HEK293 (cell line): ENCODE measurements at regions not wholly inside any gene's neighbourhood (a gene's known extent, or its start where the extent isn't known, plus 50 kb on each side); places are given as distances from the start of the nearest gene placed in this dataset.

Source experiments
- CTCF ChIA-PET: fragments of 350-600 bp; formaldehyde crosslinking; extraction: SDS; loops from one replicate; lab custom pipeline; 2021; ENCODE audit warnings: antibody characterized with exemption; lab: Yijun Ruan, JAX
- POLR2A ChIA-PET: fragments of 300-600 bp; formaldehyde crosslinking; extraction: SDS; loops from one replicate; lab custom pipeline; 2020; ENCODE audit warnings: antibody characterized with exemption, inconsistent platforms; lab: Yijun Ruan, JAX
- H3K27ac ChIP-seq: fragments of 200-500 bp; sonication (Bioruptor generic); 2 replicates; pipeline ENCODE4 v1.5.1; 2014; ENCODE audit warnings: low read depth, low read length, control low read depth, inconsistent platforms; ENCODE audit errors: extremely low read depth
- H3K36me3 ChIP-seq, 2 experiments: fragments of 200-500 bp in 1 of 2; sonication (Bioruptor generic) in 1 of 2; 1 replicate in 1 of 2; 2 replicates in 1 of 2; pipeline ENCODE4 v1.5.1; 2014 to 2017; ENCODE audit warnings: inconsistent platforms in 2 of 2, low read length in 2 of 2; ENCODE audit not compliant: control insufficient read depth in 2 of 2, insufficient read depth in 1 of 2
- H3K4me1 ChIP-seq: fragments of 200-500 bp; sonication (Bioruptor generic); 2 replicates; pipeline ENCODE4 v1.5.1; 2014; ENCODE audit warnings: mild to moderate bottlenecking, low read length, inconsistent platforms; ENCODE audit not compliant: control insufficient read depth, insufficient read depth
- H3K4me3 ChIP-seq: 2 replicates; pipeline ENCODE4 v1.5.1; 2011; ENCODE audit warnings: low read depth, mild to moderate bottlenecking, control low read depth, low read length, moderate library complexity
- H3K9me3 ChIP-seq: fragments of 200-500 bp; sonication (Bioruptor generic); 2 replicates; pipeline ENCODE4 v1.5.1; 2014; ENCODE audit warnings: low read depth, low read length, inconsistent platforms; ENCODE audit not compliant: control insufficient read depth, insufficient read depth
- EGR2 ChIP-seq: fragments of 450-650 bp; formaldehyde crosslinking; IDR thresholded peaks from 2 replicates; pipeline ENCODE4 v1.5.1; 2016; ENCODE audit warnings: low read depth, missing biosample characterization, missing genetic modification characterization
- KLF10 ChIP-seq: fragments of 450-650 bp; IDR thresholded peaks from 2 replicates; pipeline ENCODE4 v1.5.1; 2018; ENCODE audit warnings: missing biosample characterization, mild to moderate bottlenecking, missing genetic modification characterization
- PRDM1 ChIP-seq: fragments of 450-650 bp; formaldehyde crosslinking; IDR thresholded peaks from 2 replicates; pipeline ENCODE4; 2016; ENCODE audit warnings: missing biosample characterization, missing genetic modification characterization
- SETDB1 ChIP-seq: IDR thresholded peaks from one replicate; pipeline ENCODE4 v1.6.1; 2017; ENCODE audit warnings: mild to moderate bottlenecking, low read length, moderate library complexity, mixed read lengths; ENCODE audit not compliant: insufficient read length
- SP7 ChIP-seq: fragments of 450-650 bp; formaldehyde crosslinking; IDR thresholded peaks from 2 replicates; pipeline ENCODE4 v1.5.1; 2016; ENCODE audit warnings: missing biosample characterization, missing genetic modification characterization
- YY2 ChIP-seq: fragments of 450-650 bp; formaldehyde crosslinking; IDR thresholded peaks from 2 replicates; pipeline ENCODE4 v1.5.1; 2016; ENCODE audit warnings: missing biosample characterization, missing genetic modification characterization
- ZBTB1 ChIP-seq: fragments of 450-650 bp; formaldehyde crosslinking; IDR thresholded peaks from 2 replicates; pipeline ENCODE4 v1.5.1; 2016; ENCODE audit warnings: missing biosample characterization, missing genetic modification characterization
- ZNF121 ChIP-seq: fragments of 450-650 bp; formaldehyde crosslinking; IDR thresholded peaks from 2 replicates; pipeline ENCODE4 v1.5.1; 2016; ENCODE audit warnings: missing biosample characterization, missing genetic modification characterization
- ZNF138 ChIP-seq: fragments of 450-650 bp; formaldehyde crosslinking; IDR thresholded peaks from 2 replicates; pipeline ENCODE4 v1.5.1; 2016; ENCODE audit warnings: missing biosample characterization, missing genetic modification characterization, borderline replicate concordance
- ZNF148 ChIP-seq: fragments of 450-650 bp; formaldehyde crosslinking; IDR thresholded peaks from 2 replicates; pipeline ENCODE4 v1.5.0; 2017; ENCODE audit warnings: missing biosample characterization, missing genetic modification characterization, borderline replicate concordance
- ZNF202 ChIP-seq: fragments of 450-650 bp; formaldehyde crosslinking; IDR thresholded peaks from 2 replicates; pipeline ENCODE4 v1.5.1; 2016; ENCODE audit warnings: missing biosample characterization, missing genetic modification characterization, borderline replicate concordance
- ZNF404 ChIP-seq: fragments of 450-650 bp; formaldehyde crosslinking; IDR thresholded peaks from 2 replicates; pipeline ENCODE4 v1.5.1; 2017; ENCODE audit warnings: missing biosample characterization, missing genetic modification characterization
- ZNF416 ChIP-seq: fragments of 450-650 bp; formaldehyde crosslinking; IDR thresholded peaks from 2 replicates; pipeline ENCODE4 v1.5.1; 2016; ENCODE audit warnings: missing biosample characterization, missing genetic modification characterization
- ZNF473 ChIP-seq: fragments of 450-650 bp; formaldehyde crosslinking; IDR thresholded peaks from 2 replicates; pipeline ENCODE4 v1.5.1; 2017; ENCODE audit warnings: missing biosample characterization, missing genetic modification characterization
- ZNF514 ChIP-seq: fragments of 450-650 bp; formaldehyde crosslinking; IDR thresholded peaks from 2 replicates; pipeline ENCODE4 v1.5.1; 2016; ENCODE audit warnings: missing biosample characterization, missing genetic modification characterization
- ZNF560 ChIP-seq: fragments of 450-650 bp; formaldehyde crosslinking; IDR thresholded peaks from 2 replicates; pipeline ENCODE4 v1.5.1; 2017; ENCODE audit warnings: missing biosample characterization, missing genetic modification characterization, borderline replicate concordance
- ZNF571 ChIP-seq: fragments of 450-650 bp; formaldehyde crosslinking; IDR thresholded peaks from 2 replicates; pipeline ENCODE4 v1.5.0; 2017; ENCODE audit warnings: missing biosample characterization, missing genetic modification characterization
- ZNF626 ChIP-seq: fragments of 450-650 bp; sonication (Bioruptor Pico); formaldehyde crosslinking; IDR thresholded peaks from 2 replicates; pipeline ENCODE4 v1.5.1; 2018; ENCODE audit warnings: missing biosample characterization, missing genetic modification characterization, inconsistent platforms
- ZNF677 ChIP-seq: fragments of 450-650 bp; IDR thresholded peaks from 2 replicates; pipeline ENCODE4 v1.5.0; 2018; ENCODE audit warnings: missing biosample characterization, mild to moderate bottlenecking, missing genetic modification characterization, moderate library complexity
- ZNF768 ChIP-seq: fragments of 450-650 bp; formaldehyde crosslinking; IDR thresholded peaks from 2 replicates; pipeline ENCODE4 v1.5.1; 2018; ENCODE audit warnings: missing biosample characterization, mild to moderate bottlenecking, missing genetic modification characterization
- TF ChIP-seq, protein P1 (sequence below): fragments of 450-650 bp; formaldehyde crosslinking; IDR thresholded peaks from 2 replicates; pipeline ENCODE4 v1.5.1; 2016; ENCODE audit warnings: missing biosample characterization, missing genetic modification characterization, low read depth
- TF ChIP-seq, protein P2 (sequence below): fragments of 450-650 bp; formaldehyde crosslinking; optimal IDR thresholded peaks from 2 replicates; pipeline ENCODE3; 2016; ENCODE audit warnings: missing biosample characterization, mild to moderate bottlenecking, missing genetic modification characterization

- TF ChIP-seq ZNF148 (tag by site-specific recombination) (no peak), ZNF768 (tag by site-specific recombination) (no peak), ZNF473 (no peak), ZNF677 (no peak), YY2 (tag by site-specific recombination) (no peak), EGR2 (no peak), ZNF202 (no peak)
- TF ChIP-seq, protein P1, sequence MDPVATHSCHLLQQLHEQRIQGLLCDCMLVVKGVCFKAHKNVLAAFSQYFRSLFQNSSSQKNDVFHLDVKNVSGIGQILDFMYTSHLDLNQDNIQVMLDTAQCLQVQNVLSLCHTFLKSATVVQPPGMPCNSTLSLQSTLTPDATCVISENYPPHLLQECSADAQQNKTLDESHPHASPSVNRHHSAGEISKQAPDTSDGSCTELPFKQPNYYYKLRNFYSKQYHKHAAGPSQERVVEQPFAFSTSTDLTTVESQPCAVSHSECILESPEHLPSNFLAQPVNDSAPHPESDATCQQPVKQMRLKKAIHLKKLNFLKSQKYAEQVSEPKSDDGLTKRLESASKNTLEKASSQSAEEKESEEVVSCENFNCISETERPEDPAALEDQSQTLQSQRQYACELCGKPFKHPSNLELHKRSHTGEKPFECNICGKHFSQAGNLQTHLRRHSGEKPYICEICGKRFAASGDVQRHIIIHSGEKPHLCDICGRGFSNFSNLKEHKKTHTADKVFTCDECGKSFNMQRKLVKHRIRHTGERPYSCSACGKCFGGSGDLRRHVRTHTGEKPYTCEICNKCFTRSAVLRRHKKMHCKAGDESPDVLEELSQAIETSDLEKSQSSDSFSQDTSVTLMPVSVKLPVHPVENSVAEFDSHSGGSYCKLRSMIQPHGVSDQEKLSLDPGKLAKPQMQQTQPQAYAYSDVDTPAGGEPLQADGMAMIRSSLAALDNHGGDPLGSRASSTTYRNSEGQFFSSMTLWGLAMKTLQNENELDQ = no peak
Observed at GRCh38 chr11:97309291-97309690, 919.5 kb downstream of the JRKL start (continued).

DNA sequence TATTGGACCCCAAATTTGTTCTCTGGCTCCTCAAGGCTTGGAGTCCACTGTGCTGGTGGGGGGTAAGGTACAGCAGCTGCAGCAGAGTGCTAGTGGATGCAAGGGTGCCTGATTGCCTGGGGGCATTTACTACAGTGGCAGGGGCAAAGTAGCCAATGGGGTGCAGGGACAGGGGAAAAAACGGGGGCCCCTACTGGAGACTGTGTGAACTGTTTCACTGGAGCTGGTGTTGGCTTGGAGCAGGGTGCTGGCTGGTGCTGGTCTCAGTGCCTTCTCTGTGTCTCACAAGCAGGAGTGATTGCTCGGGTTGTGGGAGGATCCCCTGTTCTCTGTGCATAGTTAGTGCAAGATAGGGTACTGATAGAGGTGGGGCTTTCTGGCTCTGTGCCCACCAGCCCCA is 935.9 kb downstream of the JRKL start:
- Histone ChIP-seq H3K4me3 (no peak overlapping the region), H3K27ac (no peak overlapping the region), H3K9me3 (no peaks in the 10 kb centered on the region), H3K4me1 (no peaks in the 10 kb centered on the region), H3K36me3 (no peaks in the 10 kb centered on the region)
- TF ChIP-seq ZNF138 (tag by site-specific recombination) (no peak), ZNF626 (tag by site-specific recombination) (no peak), PRDM1 (no peak), ZNF571 (tag by site-specific recombination) (no peak), ZNF404 (tag by site-specific recombination) (no peak), KLF10 (no peak), SP7 (tag by site-specific recombination) (no peak), ZNF121 (tag by site-specific recombination) (no peak), ZNF514 (tag by site-specific recombination) (no peak), ZNF416 (tag by site-specific recombination) (no peak), ZNF560 (tag by site-specific recombination) (no peak), SETDB1 (no peak), ZBTB1 (tag by site-specific recombination) (no peak)
- TF ChIP-seq, protein P2, sequence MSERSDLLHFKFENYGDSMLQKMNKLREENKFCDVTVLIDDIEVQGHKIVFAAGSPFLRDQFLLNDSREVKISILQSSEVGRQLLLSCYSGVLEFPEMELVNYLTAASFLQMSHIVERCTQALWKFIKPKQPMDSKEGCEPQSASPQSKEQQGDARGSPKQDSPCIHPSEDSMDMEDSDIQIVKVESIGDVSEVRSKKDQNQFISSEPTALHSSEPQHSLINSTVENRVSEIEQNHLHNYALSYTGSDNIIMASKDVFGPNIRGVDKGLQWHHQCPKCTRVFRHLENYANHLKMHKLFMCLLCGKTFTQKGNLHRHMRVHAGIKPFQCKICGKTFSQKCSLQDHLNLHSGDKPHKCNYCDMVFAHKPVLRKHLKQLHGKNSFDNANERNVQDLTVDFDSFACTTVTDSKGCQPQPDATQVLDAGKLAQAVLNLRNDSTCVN (tag by site-specific recombination) = no peak
- ChIA-PET CTCF (no interaction called here), POLR2A (no interaction called here)
